ENCODE measurements at regions not wholly inside any gene's neighbourhood (a gene's known extent, or its start where the extent isn't known, plus 50 kb on each side); places are given as distances from the start of the nearest gene placed in this dataset.

DNA sequence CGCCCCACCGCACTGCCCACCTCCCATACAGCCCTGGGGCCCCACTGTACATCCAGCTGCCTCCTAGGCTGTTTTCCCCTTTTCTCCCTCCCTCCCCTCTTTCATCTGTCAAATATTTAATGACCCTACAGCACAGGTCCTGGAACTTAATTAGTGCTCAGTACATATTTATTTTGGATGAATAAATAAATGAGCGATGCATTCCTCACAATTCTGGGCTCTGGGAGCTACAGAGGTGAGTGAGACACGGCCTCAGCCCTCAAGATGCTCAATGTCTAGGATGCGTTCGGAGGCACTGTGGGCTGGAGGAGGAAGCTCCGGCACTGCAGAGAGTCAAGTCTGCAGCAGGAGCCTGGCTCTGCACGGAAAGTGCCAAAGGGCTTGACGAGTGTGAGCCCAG is 175.0 kb downstream of the FAM43A start:
- no peak for TF ChIP-seq YY1 (IDR thresholded peaks at IDR 0.05; ENCODE audit: insufficient read depth, insufficient read length)
- TF ChIP-seq ZNF274 (IDR thresholded peaks at IDR 0.05; ENCODE audit: low read depth, low read length), result no peak

Data from NT2/D1 (cell line).